Chondrocyte (in vitro differentiated cells): ENCODE measurements at regions not wholly inside any gene's neighbourhood (a gene's known extent, or its start where the extent isn't known, plus 50 kb on each side); places are given as distances from the start of the nearest gene placed in this dataset.

Experiments used
- DNase-seq: peaks from one replicate; pipeline ENCODE4 v3.0.0; 2021; ENCODE audit warnings: mixed read lengths, low spot score
- H3K27ac Mint-ChIP-seq: one replicate; pipeline ENCODE4 v1.8.0; 2021; ENCODE audit warnings: mild to moderate bottlenecking, moderate library complexity, mixed read lengths; ENCODE audit not compliant: unreplicated experiment
- H3K27me3 Mint-ChIP-seq: 2 replicates; pipeline ENCODE4 v1.8.0; 2021; ENCODE audit warnings: low read depth, mixed read lengths
- H3K36me3 Mint-ChIP-seq: 2 replicates; pipeline ENCODE4 v1.8.0; 2021; ENCODE audit warnings: low read depth, mixed read lengths
- H3K4me1 Mint-ChIP-seq: 2 replicates; pipeline ENCODE4 v1.8.0; 2021; ENCODE audit warnings: low read depth, mild to moderate bottlenecking, mixed read lengths
- H3K4me3 Mint-ChIP-seq: one replicate; pipeline ENCODE4 v1.8.0; 2021; ENCODE audit warnings: mild to moderate bottlenecking, moderate library complexity, mixed read lengths; ENCODE audit not compliant: unreplicated experiment
- H3K9me3 Mint-ChIP-seq: 2 replicates; pipeline ENCODE4 v1.8.0; 2021; ENCODE audit warnings: low read depth, mixed read lengths
- TF ChIP-seq, protein P1 (sequence below): fragments of 200-600 bp; sonication (generic); IDR thresholded peaks from 2 replicates; pipeline ENCODE4 v1.5.0; 2021; ENCODE audit warnings: antibody characterized with exemption, mild to moderate bottlenecking, moderate library complexity

DNA sequence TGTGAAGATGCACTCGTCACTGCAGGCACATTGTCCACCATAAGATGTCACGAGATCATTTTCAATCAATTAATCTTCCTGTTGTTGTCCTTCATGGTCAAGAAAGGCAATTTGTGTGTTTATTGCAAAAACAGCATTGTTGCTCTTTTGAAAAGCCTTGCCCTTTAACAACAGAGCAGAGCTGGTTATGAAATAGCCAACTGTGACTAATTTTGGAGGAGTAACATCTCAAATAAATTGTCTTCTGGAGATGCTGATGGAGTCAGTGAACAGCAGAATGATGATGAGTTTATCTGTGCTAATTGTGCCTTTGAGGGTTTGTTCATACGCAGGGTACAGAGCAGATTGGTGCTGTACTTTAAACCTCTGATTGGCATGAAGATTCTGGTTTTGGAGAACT is 88.3 kb upstream of the E2F7 start:
- H3K27me3 Mint-ChIP-seq: peaks cover 17% of the 10 kb centered on the region
- DNase-seq: no peak
- TF ChIP-seq, protein P1, sequence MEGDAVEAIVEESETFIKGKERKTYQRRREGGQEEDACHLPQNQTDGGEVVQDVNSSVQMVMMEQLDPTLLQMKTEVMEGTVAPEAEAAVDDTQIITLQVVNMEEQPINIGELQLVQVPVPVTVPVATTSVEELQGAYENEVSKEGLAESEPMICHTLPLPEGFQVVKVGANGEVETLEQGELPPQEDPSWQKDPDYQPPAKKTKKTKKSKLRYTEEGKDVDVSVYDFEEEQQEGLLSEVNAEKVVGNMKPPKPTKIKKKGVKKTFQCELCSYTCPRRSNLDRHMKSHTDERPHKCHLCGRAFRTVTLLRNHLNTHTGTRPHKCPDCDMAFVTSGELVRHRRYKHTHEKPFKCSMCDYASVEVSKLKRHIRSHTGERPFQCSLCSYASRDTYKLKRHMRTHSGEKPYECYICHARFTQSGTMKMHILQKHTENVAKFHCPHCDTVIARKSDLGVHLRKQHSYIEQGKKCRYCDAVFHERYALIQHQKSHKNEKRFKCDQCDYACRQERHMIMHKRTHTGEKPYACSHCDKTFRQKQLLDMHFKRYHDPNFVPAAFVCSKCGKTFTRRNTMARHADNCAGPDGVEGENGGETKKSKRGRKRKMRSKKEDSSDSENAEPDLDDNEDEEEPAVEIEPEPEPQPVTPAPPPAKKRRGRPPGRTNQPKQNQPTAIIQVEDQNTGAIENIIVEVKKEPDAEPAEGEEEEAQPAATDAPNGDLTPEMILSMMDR: no peak
- no peak overlapping the region for H3K27ac Mint-ChIP-seq
- H3K4me1 Mint-ChIP-seq: no peaks in the 10 kb centered on the region
- no peaks in the 10 kb centered on the region for H3K36me3 Mint-ChIP-seq
- H3K9me3 Mint-ChIP-seq: peaks cover 5% of the 10 kb centered on the region
- H3K4me3 Mint-ChIP-seq: no peak overlapping the region

DNA sequence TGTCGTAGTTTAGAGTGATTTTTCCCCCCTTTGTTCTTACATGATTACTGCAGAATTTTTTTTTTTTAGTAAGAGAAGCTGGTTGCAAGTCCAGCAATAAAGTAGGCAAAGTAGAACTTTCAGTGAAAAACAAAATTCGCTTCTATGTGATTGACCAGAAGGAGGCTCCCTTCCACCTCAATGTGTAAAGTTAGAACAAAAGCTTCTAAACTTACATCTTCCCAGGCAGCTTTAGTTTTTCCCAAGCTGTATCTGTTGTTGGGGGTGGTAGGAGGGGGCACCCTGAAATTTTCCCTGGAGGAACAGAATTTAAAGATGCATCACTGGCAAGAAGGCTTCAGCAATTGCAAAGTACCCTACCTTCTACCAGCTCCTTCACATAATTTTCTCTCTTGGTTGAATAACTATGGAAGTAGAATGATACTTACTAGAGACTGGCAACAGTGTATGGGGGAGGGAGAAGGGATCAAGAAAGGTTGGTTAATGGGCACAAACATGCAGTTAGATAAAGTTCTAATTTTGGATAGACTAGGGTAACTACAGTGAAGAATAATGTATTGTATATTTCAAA is 87.3 kb upstream of the E2F7 start:
- peaks cover 11% of the 10 kb centered on the region for H3K27me3 Mint-ChIP-seq
- no peaks in the 10 kb centered on the region for H3K4me1 Mint-ChIP-seq
- peaks cover 5% of the 10 kb centered on the region for H3K9me3 Mint-ChIP-seq
- no peaks in the 10 kb centered on the region for H3K36me3 Mint-ChIP-seq
- H3K4me3 Mint-ChIP-seq: no peak overlapping the region
- H3K27ac Mint-ChIP-seq: no peak overlapping the region
- TF ChIP-seq, protein P1: peak; percentile 81
- no peak for DNase-seq

DNA sequence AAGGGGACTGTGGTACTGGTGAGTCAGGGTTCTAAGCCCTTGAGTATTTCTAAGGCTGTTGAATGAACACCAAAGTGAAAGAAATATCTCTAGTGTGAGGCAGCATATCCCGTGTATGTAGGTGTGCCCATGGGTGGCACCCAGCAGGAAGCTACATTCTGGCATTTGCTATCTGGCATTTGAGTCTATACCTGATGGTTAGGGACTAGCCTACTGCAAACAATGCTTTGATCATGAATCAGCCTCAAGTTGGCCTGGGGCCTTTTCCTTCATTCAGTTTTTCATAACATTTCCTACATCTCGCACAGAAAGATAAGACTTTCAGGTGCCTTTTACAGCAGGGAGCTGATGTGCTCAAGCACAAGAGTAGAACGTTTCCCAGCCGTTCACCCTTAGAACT is 85.7 kb upstream of the E2F7 start:
- TF ChIP-seq, protein P1: no peak
- peaks cover 5% of the 10 kb centered on the region for H3K9me3 Mint-ChIP-seq
- H3K27ac Mint-ChIP-seq: no peak overlapping the region
- H3K27me3 Mint-ChIP-seq: peaks cover 18% of the 10 kb centered on the region
- no peaks in the 10 kb centered on the region for H3K36me3 Mint-ChIP-seq
- no peaks in the 10 kb centered on the region for H3K4me1 Mint-ChIP-seq
- DNase-seq: no peak
- no peak overlapping the region for H3K4me3 Mint-ChIP-seq

DNA sequence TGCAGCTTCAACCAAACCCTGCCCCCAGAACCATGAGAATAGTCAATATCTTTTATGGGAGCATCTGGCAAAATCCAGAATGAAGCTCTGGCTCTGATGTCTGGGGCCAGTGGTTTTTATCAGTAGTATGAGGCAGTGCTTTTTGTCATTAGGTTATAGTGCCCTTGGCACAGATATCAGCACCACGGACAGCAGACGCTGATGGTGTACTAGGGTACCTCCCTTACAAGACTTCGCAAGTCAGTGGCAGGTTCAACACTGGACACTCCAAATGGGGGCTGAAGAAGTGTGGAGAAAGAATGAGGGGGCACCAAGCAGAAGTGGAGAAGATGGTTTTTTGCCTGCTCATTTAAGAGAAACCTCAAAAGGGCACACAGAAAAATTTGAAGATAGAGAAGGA is 68.2 kb upstream of the E2F7 start:
- H3K4me1 Mint-ChIP-seq: peaks cover 10% of the 10 kb centered on the region
- no peak for DNase-seq
- no peaks in the 10 kb centered on the region for H3K36me3 Mint-ChIP-seq
- H3K9me3 Mint-ChIP-seq: peaks cover 6% of the 10 kb centered on the region
- no peak overlapping the region for H3K4me3 Mint-ChIP-seq
- TF ChIP-seq, protein P1: no peak
- peaks cover 19% of the 10 kb centered on the region for H3K27me3 Mint-ChIP-seq
- H3K27ac Mint-ChIP-seq: no peak overlapping the region

DNA sequence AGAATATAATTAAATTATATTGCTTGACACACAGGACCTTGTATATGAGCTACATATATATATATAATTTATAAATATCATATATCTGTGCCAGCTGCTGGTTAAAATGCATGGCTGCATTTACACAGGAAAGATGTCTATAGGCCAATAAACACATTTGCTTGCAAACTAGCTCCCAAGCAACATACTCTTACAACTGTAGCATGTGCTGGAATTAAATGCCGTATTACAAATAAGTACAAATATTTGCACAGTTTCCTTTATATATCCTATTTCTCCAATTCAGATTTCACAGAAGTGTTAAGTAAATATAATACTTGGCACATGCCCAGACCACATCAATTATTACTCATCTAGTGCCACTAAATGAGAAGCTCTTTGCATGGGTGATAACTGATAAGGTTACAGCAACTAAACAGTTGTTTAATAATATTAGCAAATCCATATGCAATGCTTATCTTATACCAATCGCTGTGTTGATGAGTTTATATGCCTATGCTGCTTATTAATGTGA is 66.7 kb upstream of the E2F7 start:
- Mint-ChIP-seq H3K9me3 (peaks cover 6% of the 10 kb centered on the region), H3K4me1 (peaks cover 10% of the 10 kb centered on the region), H3K27me3 (peaks cover 9% of the 10 kb centered on the region), H3K4me3 (no peak overlapping the region), H3K36me3 (no peaks in the 10 kb centered on the region), H3K27ac (no peak overlapping the region)
- DNase-seq: no peak
- TF ChIP-seq, protein P1: no peak
